ENCODE measurements at regions not wholly inside any gene's neighbourhood (a gene's known extent, or its start where the extent isn't known, plus 50 kb on each side); places are given as distances from the start of the nearest gene placed in this dataset.

GRCh38 chr21:25449950-25450349 is 157.3 kb downstream of the MRPL39 start:
- no peak for TF ChIP-seq CTCF (IDR thresholded peaks at IDR 0.05)
- TF ChIP-seq POLR2A (IDR thresholded peaks at IDR 0.05) = no peak

Measured in lower leg skin (tissue), 3 donors.